RWPE2 (cell line): ENCODE measurements at regions not wholly inside any gene's neighbourhood (a gene's known extent, or its start where the extent isn't known, plus 50 kb on each side); places are given as distances from the start of the nearest gene placed in this dataset.

ENCODE experiments used
- ATAC-seq: fragments of 200-7000 bp; cut with Tn5 transposase; 3 replicates; pipeline ENCODE4 v1.9.1; 2021; ENCODE audit warnings: low read depth
- DNase-seq: peaks from one replicate; pipeline ENCODE4 v3.0.0-alpha.2; 2020; ENCODE audit warnings: low spot score
- H3K27ac ChIP-seq: fragments of 450-650 bp; 2 replicates; pipeline ENCODE4 v1.5.1; 2017; ENCODE audit warnings: mild to moderate bottlenecking; ENCODE audit not compliant: poor library complexity, severe bottlenecking
- H3K27me3 ChIP-seq: fragments of 250-450 bp; sonication (Bioruptor Pico); 2 replicates; pipeline ENCODE4 v1.5.1; 2021; ENCODE audit warnings: mild to moderate bottlenecking, moderate library complexity; ENCODE audit not compliant: insufficient read depth, poor library complexity, severe bottlenecking
- H3K36me3 ChIP-seq: fragments of 250-450 bp; sonication (Bioruptor Pico); 2 replicates; pipeline ENCODE4 v1.5.1; 2020; ENCODE audit warnings: low read depth, mild to moderate bottlenecking, moderate library complexity
- H3K4me1 ChIP-seq: fragments of 250-450 bp; sonication (Bioruptor Pico); 2 replicates; pipeline ENCODE4 v1.5.1; 2021; ENCODE audit warnings: mild to moderate bottlenecking, moderate library complexity; ENCODE audit not compliant: insufficient read depth, poor library complexity, severe bottlenecking
- H3K4me3 ChIP-seq: fragments of 250-450 bp; sonication (Bioruptor Pico); 2 replicates; pipeline ENCODE4 v1.5.1; 2021; ENCODE audit warnings: mild to moderate bottlenecking, moderate library complexity; ENCODE audit not compliant: severe bottlenecking
- H3K9me3 ChIP-seq: fragments of 250-450 bp; sonication (Bioruptor Pico); 2 replicates; pipeline ENCODE4 v1.5.1; 2021; ENCODE audit warnings: mild to moderate bottlenecking, moderate library complexity; ENCODE audit not compliant: severe bottlenecking
- CTCF ChIP-seq: fragments of 450-650 bp; IDR thresholded peaks from one replicate; pipeline ENCODE4 v1.5.1; 2017; ENCODE audit warnings: mild to moderate bottlenecking, moderate library complexity; ENCODE audit not compliant: poor library complexity, severe bottlenecking

- no peaks in the 10 kb centered on the region for H3K9me3 ChIP-seq
- no peaks in the 10 kb centered on the region for H3K27me3 ChIP-seq
- no peak for ATAC-seq
- no peaks in the 10 kb centered on the region for H3K36me3 ChIP-seq
- no peak overlapping the region for H3K4me3 ChIP-seq
- TF ChIP-seq CTCF, result no peak
- H3K4me1 ChIP-seq, result no peaks in the 10 kb centered on the region
- no peak for DNase-seq
- H3K27ac ChIP-seq, result no peak overlapping the region
These were observed 283.2 kb upstream of the CLINT1 start for GRCh38 chr5:158142156-158142555.

GRCh38 chr5:158140120-158140731 is 281.3 kb upstream of the CLINT1 start:
- no peaks in the 10 kb centered on the region for H3K4me1 ChIP-seq
- H3K9me3 ChIP-seq, result no peaks in the 10 kb centered on the region
- DNase-seq (no peak), ATAC-seq (no peak)
- H3K27me3 ChIP-seq, result no peaks in the 10 kb centered on the region
- no peaks in the 10 kb centered on the region for H3K36me3 ChIP-seq
- no peak overlapping the region for H3K27ac ChIP-seq
- H3K4me3 ChIP-seq, result no peak overlapping the region
- TF ChIP-seq CTCF, result no peak

- no peaks in the 10 kb centered on the region for H3K27me3 ChIP-seq
- no peak for TF ChIP-seq CTCF
- H3K9me3 ChIP-seq, result no peaks in the 10 kb centered on the region
- no peaks in the 10 kb centered on the region for H3K36me3 ChIP-seq
- no peaks in the 10 kb centered on the region for H3K4me1 ChIP-seq
- H3K27ac ChIP-seq, result no peak overlapping the region
- no peak for DNase-seq
- H3K4me3 ChIP-seq, result no peak overlapping the region
- peak; percentile 90 for ATAC-seq
These were observed 280.2 kb upstream of the CLINT1 start for GRCh38 chr5:158139161-158139560.

GRCh38 chr5:158135682-158136179 is 276.8 kb upstream of the CLINT1 start:
- Histone ChIP-seq H3K36me3 (no peaks in the 10 kb centered on the region), H3K4me1 (no peaks in the 10 kb centered on the region), H3K27ac (no peak overlapping the region), H3K9me3 (no peaks in the 10 kb centered on the region), H3K27me3 (no peaks in the 10 kb centered on the region), H3K4me3 (no peak overlapping the region)
- no peak for DNase-seq
- ATAC-seq, result no peak
- TF ChIP-seq CTCF, result no peak

- Histone ChIP-seq H3K27ac (no peak overlapping the region), H3K27me3 (no peaks in the 10 kb centered on the region), H3K9me3 (no peaks in the 10 kb centered on the region), H3K36me3 (no peaks in the 10 kb centered on the region), H3K4me1 (no peaks in the 10 kb centered on the region), H3K4me3 (no peak overlapping the region)
- DNase-seq, result no peak
- TF ChIP-seq CTCF, result no peak
- ATAC-seq, result 0 out of 3 replicates have a peak, but pooled peaks have one; percentile 54
These were observed 274.4 kb upstream of the CLINT1 start for GRCh38 chr5:158133369-158133768.
